ENCODE measurements at regions not wholly inside any gene's neighbourhood (a gene's known extent, or its start where the extent isn't known, plus 50 kb on each side); places are given as distances from the start of the nearest gene placed in this dataset.
"Not testable (repeated sequence)": the region's sequence is repeated elsewhere in the genome, so short reads cannot be mapped to it uniquely, and the experiment has no call there.

DNA sequence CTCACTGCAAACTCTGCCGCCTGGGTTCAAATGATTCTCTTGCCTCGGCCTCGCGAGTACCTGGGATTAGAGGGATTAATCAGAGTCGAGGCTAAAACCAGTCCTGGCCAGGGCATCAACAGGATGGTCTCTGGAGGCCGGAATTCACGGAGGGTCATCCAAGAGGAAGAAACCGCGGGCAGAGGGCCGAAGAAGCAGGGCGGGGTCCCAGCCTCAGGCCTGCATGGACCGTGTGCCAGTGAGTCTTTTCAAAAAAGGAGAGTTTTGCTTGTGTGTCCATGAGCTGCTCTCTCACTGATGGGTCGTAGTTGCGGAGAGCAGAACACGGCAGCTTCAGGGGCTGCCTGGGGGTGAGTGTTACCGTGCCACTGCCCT is 295.1 kb upstream of the ZNF337 start:
- in situ Hi-C loops (cut with MboI; ENCODE audit: low sequenced_read_pairs) = loop anchor here (25.0 kb wide), 1 partner anchor 146 kb away; no protein-coding TSS in a partner anchor

GRCh38 chr20:25991051-25991755 is 294.6 kb upstream of the ZNF337 start:
- in situ Hi-C loops (cut with MboI; ENCODE audit: low sequenced_read_pairs) = loop anchor here (25.0 kb wide), 1 partner anchor 146 kb away; no protein-coding TSS in a partner anchor

DNA sequence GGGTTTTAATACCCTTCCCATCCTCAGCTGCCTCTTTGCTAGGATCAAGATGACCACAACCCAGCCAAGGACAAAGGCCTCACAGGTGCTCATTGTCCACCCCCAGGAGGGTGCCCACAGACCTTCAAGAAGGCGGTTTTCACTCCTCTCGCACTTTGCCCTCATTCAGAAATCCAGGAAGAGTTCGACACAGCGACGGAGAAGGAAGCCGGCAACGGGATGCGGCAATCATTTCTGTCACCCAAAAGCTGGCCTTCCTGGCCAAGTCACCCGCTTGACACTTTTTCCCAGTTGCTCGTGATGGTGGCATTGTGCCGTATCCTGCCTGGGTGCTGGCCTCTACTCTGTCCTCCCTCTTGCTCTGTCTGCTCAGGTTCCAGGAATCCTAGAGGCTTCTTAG is 293.0 kb upstream of the ZNF337 start:
- in situ Hi-C loops (cut with MboI; ENCODE audit: low sequenced_read_pairs) = loop anchor here (25.0 kb wide), 1 partner anchor 148 kb away; no protein-coding TSS in a partner anchor

DNA sequence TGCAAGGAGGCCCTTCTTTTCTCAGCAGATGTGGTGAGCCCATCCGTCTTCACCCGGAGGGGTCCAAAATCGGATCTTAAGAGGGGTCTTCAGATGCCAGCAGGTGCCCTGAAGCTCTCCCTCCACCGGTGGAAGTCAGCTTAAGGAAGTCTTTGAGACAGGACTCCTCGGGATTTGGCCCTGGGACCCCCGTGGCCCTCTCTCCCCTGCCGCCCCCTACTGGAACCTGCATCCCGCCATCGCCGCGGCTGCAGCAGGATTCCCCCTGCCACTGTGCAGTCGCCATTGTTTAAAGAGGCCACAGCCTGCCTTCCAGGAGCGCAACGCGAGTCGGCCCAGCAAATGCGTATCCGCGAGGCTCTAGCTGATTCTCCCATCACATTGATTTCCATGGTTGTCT is 292.5 kb upstream of the ZNF337 start:
- in situ Hi-C loops (cut with MboI; ENCODE audit: low sequenced_read_pairs) = loop anchor here (25.0 kb wide), 1 partner anchor 148 kb away; no protein-coding TSS in a partner anchor

DNA sequence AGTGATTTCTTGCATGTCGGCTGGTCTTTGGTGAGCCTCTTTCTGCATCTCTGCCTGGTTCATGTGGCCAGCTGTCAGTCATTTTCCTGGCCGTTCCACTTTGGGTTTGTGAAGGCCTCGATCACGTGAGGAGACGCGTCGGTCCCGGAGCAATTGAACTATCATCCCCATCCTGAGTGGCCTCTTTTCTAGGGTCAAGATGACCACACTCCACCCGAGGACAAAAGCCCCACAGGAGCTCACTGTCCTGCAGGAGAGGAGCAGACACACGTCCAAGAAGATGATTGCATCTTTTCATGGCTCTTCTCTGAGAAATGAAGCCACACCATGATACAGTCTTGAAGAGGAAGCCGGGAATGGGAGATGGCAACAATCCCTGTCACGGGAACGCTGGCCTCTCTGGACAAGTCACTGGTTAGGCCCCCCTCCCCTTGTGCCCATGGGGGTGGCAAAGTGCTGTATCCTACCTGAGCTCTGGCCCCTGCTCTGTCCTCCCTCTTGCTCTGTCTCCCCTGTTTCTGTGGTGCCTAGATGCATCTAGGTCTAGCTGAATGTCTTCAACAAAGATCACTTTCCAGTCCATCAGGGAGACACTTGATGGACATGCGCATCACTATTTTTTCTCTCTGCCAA is 291.4 kb upstream of the ZNF337 start:
- in situ Hi-C loops (cut with MboI; ENCODE audit: low sequenced_read_pairs) = loop anchor here (25.0 kb wide), 1 partner anchor 149 kb away; no protein-coding TSS in a partner anchor

DNA sequence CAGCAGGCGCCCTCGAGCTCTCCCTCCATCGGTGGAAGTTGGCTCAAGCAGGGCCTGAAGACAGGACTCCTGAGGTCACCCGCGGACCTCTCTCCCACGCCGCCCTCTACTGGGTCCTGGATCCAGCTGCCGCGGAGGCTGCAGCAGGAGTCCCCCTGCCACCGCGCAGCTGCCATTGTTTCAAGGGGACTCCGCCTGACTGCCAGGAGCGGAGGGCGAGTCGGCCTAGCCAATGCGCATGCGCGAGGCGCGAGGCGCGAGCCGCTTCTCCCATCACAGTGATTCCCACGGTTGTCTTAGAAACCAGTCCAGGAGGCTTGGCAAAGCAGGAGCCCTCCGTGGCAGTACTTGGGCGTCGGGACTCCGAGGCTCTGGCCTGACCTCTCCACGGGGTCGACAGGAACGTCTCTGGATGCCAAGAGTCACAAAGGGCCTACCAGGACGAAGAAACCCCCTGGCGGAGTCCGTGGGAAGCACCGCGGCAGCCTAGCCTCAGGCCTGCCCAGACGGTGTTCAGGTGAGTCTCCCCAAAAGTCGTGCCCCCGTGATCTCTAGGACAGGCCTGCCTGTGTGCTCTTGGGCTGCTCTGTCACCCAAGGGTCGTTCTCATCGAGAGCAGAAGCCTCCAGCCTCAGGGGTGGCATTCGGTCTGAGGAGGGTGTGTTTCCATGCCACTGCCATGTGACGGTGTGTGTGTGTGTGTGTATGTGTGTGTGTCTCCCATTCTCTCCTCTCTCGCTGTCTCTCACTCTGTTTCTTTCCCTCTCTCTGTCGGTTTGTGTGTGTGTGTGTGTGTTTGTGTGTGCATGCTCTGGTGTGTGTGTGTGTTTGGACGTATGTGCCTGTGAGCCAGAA is 290.6 kb upstream of the ZNF337 start:
- in situ Hi-C loops (cut with MboI; ENCODE audit: low sequenced_read_pairs) = loop anchor here (25.0 kb wide), 1 partner anchor 150 kb away; no protein-coding TSS in a partner anchor

DNA sequence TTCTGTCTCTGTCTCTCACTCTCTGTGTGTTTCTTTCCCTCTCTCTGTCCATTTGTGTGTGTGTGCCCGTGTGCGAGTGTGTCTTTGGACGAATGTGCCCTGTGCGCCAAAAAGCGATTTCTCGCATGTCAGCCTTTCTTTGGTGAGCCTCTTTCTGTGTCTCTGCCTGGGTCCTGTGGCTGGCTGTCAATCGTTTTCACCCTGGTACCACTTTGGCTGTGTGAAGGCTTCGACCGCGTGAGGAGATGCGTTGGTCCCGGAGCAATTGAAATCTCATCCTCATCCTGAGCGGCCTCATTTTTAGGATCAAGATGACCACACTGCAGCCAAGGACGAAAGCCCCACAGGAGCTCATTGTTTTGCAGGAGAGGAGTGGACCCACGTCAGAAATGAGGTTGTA is 288.9 kb upstream of the ZNF337 start:
- in situ Hi-C loops (cut with MboI; ENCODE audit: low sequenced_read_pairs) = loop anchor here (25.0 kb wide), 1 partner anchor 152 kb away; no protein-coding TSS in a partner anchor

- in situ Hi-C loops (cut with MboI; ENCODE audit: low sequenced_read_pairs) = loop anchor here (25.0 kb wide), 1 partner anchor 152 kb away; no protein-coding TSS in a partner anchor
Measured at GRCh38 chr20:25984933-25985332, 288.3 kb upstream of the ZNF337 start.

DNA sequence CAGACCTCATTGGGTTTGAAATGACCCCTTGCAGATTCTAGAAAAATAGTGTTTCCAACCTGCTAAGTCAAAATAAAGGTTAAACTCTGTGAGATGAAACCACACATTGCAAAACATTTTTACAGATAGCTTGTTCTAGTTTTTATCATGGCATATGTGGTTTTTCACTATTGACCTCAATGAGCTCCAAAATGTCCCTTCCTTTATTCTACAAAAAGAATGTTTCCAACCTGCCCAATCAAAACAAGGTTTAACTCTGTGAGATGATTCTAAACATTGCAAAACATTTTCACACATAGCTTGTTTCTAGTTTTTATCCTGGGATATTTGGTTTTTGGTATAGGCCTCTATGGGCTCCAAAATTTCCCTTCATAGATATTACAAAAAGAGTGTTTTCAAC is 286.0 kb upstream of the ZNF337 start:
- in situ Hi-C loops (cut with MboI; ENCODE audit: low sequenced_read_pairs) = loop anchor here (25.0 kb wide), 1 partner anchor 155 kb away; no protein-coding TSS in a partner anchor

DNA sequence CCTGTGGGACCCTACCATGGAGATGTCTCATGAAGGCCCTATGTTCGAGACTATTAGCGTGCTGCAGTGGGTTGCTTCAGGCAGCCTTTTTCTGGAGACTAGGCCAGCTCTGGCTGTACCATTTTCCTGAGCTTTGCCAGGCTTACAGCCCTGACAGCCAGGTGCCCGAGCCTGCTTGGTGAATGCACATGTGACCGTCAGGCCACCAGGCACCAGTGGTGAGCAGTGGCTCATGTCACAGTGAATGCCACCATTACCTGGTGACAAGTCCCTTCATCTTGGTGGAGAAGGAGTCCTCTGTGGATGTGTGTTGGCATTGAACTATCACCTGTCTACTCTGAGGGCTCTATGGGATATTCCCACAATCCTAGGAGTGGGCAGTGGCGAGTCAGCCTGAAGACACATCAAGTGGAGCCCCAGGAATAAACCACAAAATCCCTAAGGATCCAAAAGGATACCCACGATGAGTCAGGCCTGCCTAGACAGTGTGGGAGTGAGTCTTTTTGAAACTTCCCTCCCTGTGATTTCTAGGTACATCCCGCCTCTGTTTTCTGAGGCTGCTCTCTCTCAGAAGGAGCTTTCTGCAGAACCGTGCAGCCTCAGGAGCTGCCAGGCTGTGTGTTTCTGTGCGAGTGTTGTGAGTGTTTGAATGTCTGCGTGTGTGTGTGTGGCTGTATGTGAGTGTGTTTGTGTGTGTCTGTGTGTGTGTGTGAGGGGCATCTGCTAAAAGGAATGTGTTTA is 282.0 kb upstream of the ZNF337 start:
- in situ Hi-C loops (cut with MboI; ENCODE audit: low sequenced_read_pairs) = loop anchor here (25.0 kb wide), 1 partner anchor 159 kb away; no protein-coding TSS in a partner anchor

- in situ Hi-C loops (cut with MboI; ENCODE audit: low sequenced_read_pairs) = loop anchor here (25.0 kb wide), 1 partner anchor 161 kb away; no protein-coding TSS in a partner anchor
Measured at GRCh38 chr20:25975816-25976215, 279.2 kb upstream of the ZNF337 start.

DNA sequence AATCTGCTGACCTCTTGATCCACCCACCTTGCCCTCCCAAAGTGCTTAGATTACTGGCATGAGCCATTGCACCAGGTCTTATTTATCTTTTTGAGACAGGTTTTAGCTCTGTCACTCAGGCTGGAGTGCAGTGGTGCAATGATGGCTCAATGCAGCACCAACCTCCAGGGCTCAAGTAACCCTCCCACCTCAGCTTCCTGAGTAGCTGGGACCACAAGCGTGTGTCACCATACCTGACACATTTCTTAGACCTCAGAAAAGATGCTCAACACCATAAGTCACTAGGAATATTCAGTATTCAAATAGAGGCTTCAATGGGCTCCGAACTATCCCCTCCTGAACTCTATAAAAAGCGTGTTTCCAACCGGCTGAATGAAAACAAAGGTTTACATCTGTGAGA is 268.6 kb upstream of the ZNF337 start:
- in situ Hi-C loops (cut with MboI; ENCODE audit: low sequenced_read_pairs) = not testable (repeated sequence)

- in situ Hi-C loops (cut with MboI; ENCODE audit: low sequenced_read_pairs) = not testable (repeated sequence)
Measured at GRCh38 chr20:25953876-25954275, 257.2 kb upstream of the ZNF337 start.

GRCh38 chr20:25935230-25935629 is 238.6 kb upstream of the ZNF337 start:
- in situ Hi-C loops (cut with MboI; ENCODE audit: low sequenced_read_pairs) = not testable (repeated sequence)

DNA sequence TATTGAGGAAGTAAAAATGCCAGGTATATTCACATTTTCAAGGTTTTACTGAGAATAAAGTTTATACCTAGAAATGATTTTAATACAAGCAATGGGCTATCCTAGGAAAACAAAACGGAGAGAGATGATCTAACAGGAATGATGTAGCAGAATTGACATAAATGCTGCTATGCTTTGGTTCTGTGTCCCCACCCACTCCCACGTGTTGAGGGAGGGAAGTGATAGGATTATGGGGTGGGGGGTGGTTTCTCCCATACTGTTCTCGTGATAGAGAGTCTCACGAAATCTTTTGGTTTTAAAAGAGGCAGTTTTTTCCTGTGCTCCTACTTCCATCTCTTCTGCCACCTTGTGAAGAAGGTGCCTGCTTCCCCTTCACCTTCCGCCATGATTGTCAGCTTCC is 236.2 kb upstream of the ZNF337 start:
- in situ Hi-C loops (cut with MboI; ENCODE audit: low sequenced_read_pairs) = not testable (repeated sequence)

- in situ Hi-C loops (cut with MboI; ENCODE audit: low sequenced_read_pairs) = not testable (repeated sequence)
Measured at GRCh38 chr20:25932170-25932569, 235.5 kb upstream of the ZNF337 start.

DNA sequence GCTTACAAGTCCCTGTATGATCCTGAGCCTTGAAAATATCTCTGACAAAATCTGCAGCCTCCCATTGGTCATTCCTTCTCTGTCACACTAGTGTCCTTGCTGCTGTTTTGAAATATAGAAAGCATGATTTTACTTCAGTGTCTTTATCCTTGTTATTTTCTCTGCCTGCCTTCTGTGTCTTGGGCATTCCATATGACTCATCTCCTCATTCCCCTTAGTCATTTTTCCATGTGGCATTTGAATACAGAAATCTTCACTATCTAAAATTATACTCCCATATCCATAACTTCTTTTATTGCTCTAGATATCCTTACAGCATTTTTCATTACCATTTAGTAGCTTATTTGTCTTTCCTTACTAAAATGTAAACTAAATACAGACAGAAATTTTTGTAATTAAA is 205.7 kb upstream of the ZNF337 start:
- in situ Hi-C loops (cut with MboI; ENCODE audit: low sequenced_read_pairs) = not testable (repeated sequence)

DNA sequence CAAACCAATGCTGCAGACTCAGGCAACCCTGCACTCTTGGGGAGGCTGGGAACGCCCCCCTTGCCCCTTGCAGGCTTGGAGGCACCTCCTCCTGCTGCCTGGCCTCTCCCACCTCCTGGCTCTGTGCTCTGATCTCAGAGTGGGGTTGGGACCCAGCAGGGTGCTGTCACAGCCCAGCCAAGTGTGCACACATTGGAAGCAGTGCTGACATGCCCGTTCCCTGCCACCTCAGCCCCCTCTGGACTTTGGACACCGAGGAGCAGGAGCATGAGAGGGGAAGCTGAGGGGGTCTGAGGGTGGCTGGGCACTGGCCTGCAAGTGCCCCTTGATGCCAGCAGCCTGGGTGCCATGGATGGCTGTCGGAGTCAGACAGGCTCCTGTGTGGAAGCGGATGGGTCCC is 202.0 kb upstream of the ZNF337 start:
- in situ Hi-C loops (cut with MboI; ENCODE audit: low sequenced_read_pairs) = not testable (repeated sequence)

DNA sequence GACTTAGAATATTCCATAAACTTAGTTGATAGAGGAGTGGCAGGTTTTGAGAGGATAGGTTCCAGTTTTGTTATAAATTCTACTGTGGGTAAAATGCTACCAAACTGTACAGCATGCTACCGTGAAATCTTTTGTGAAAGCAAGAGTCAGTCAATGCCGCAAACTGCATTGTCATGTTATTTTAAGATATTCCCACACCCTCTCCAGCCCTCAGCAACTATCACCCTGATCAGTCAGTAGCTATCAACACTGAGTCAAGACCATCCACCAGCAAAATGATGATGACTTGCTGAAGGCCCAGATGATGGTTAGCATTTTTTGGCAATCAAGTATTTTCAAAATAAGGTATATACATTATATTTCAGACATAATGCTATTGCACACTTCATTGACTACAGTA is 182.4 kb upstream of the ZNF337 start:
- in situ Hi-C loops (cut with MboI; ENCODE audit: low sequenced_read_pairs) = not testable (repeated sequence)

- in situ Hi-C loops (cut with MboI; ENCODE audit: low sequenced_read_pairs) = loop anchor here (25.0 kb wide), 1 partner anchor 706 kb away; no protein-coding TSS in a partner anchor
Measured at GRCh38 chr20:25868650-25868979, 172.0 kb upstream of the ZNF337 start.

All from HL-60/S4 (cell line).